SJSA1 (cell line): ENCODE measurements at regions not wholly inside any gene's neighbourhood (a gene's known extent, or its start where the extent isn't known, plus 50 kb on each side); places are given as distances from the start of the nearest gene placed in this dataset.

ENCODE experiments used
- DNase-seq, 2 experiments: peaks; one replicate each; pipeline ENCODE4 v3.0.0-alpha.2; 2015 to 2020; ENCODE audit warnings: low spot score in 2 of 2, low read depth in 1 of 2
- H3K27ac ChIP-seq: fragments of 250-450 bp; sonication (Bioruptor Pico); 2 replicates; pipeline ENCODE4 v1.5.1; 2020; ENCODE audit warnings: mild to moderate bottlenecking, moderate library complexity
- H3K27me3 ChIP-seq: fragments of 250-450 bp; sonication (Bioruptor Pico); replicated peaks from 2 replicates; pipeline ENCODE4 v1.5.1; 2020; ENCODE audit warnings: mild to moderate bottlenecking, moderate library complexity
- H3K36me3 ChIP-seq: fragments of 250-450 bp; sonication (Bioruptor Pico); 2 replicates; pipeline ENCODE4 v1.5.1; 2020; ENCODE audit warnings: mild to moderate bottlenecking
- H3K4me1 ChIP-seq: fragments of 250-450 bp; sonication (Bioruptor Pico); replicated peaks from 2 replicates; pipeline ENCODE4 v1.6.1; 2021; ENCODE audit warnings: mild to moderate bottlenecking
- H3K4me3 ChIP-seq: fragments of 250-450 bp; sonication (Bioruptor Pico); 2 replicates; pipeline ENCODE4 v1.5.1; 2020; ENCODE audit warnings: mild to moderate bottlenecking
- H3K9me3 ChIP-seq: fragments of 250-450 bp; sonication (Bioruptor Pico); replicated peaks from 2 replicates; pipeline ENCODE4 v1.5.1; 2020; ENCODE audit warnings: mild to moderate bottlenecking

DNA sequence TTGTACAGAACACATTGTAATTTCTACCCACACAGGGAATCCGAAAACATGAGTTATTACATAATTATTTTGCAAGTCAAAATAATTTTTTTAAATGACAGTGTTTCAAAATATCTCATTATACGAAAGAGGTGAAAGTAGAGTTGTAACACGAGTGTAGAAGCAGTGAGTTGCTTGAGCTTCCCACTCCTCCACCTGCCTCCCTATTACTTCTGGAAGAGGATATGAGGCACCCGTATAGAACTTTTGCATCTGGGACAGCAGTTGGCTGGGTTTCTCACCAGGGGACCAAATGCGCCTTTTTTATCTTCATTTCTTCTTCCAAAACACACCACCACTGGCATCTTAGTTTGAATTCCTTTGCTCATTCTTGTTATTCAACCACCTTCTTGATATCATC, 779.0 kb upstream of the COX7C start:
- no peaks in the 10 kb centered on the region for H3K36me3 ChIP-seq
- DNase-seq, result no peak
- no peaks in the 10 kb centered on the region for H3K27me3 ChIP-seq
- H3K9me3 ChIP-seq, result 0 out of 2 replicates have a peak, but pooled peaks cover 2% of the 10 kb centered on the region
- no peak overlapping the region for H3K4me3 ChIP-seq
- no peak overlapping the region for H3K27ac ChIP-seq
- no peaks in the 10 kb centered on the region for H3K4me1 ChIP-seq

DNA sequence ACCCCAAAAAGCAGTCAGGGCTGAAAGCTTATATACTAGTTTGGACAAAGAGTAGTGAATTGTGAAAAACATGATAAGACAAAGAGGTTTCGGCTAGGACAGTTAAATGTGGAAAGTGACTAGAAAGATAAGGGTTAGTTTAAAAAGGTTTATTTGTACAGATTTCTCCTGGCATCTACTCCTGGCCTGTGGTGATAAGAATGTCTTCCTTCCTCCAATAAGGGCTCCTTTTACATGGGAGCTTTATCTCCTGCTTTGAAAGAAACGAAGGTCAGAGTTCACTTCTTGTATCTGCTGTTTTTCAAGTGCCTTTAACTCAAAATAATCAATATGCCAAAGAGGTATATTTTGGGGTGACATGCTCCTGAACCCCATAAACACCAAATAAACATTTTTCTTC, 776.1 kb upstream of the COX7C start:
- H3K27me3 ChIP-seq, result no peaks in the 10 kb centered on the region
- H3K4me1 ChIP-seq, result no peaks in the 10 kb centered on the region
- no peak overlapping the region for H3K27ac ChIP-seq
- no peak overlapping the region for H3K4me3 ChIP-seq
- no peak for DNase-seq
- H3K36me3 ChIP-seq, result no peaks in the 10 kb centered on the region
- no peaks in the 10 kb centered on the region for H3K9me3 ChIP-seq

DNA sequence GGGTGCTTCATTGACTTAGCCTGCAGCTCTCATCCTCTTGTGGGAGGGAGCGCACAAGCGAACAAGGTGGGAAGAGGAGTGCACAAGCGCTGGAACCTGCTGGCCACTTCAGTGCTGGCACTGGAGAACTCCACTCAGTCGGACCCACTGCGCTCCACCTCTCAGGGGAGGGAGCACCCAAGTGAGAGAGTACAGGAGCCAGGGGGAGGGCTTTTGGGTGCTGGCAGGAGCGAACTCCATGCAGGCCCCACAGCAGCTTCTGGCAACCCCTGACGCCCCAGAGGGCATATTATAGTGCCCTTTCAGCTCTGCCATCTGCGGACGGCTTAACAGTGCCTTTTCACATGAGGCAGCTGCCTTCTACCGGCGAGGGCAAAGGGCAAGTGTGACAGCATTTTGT, 774.2 kb upstream of the COX7C start:
- no peaks in the 10 kb centered on the region for H3K36me3 ChIP-seq
- no peak overlapping the region for H3K4me3 ChIP-seq
- no peaks in the 10 kb centered on the region for H3K9me3 ChIP-seq

DNA sequence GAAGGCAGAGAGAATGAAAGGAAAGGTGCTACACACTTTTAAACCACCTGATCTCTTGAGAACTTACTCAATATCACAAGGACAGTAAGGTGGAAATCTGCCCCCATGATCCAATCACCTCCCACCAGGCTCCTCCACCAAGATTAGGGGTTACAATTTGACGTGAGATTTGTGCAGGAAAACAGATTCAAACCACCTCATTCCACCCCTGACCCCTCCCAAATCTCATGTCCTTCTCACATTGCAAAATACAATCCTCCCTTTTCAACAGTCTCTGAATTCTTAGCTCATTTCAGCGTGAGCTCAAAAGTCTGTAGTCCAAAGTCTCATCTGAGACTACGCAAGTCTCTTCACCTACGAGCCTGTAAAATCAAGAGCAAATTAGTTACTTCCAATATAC, 768.3 kb upstream of the COX7C start:
- Histone ChIP-seq H3K4me3 (no peak overlapping the region), H3K9me3 (no peaks in the 10 kb centered on the region), H3K4me1 (no peaks in the 10 kb centered on the region), H3K27ac (no peak overlapping the region), H3K27me3 (no peaks in the 10 kb centered on the region), H3K36me3 (no peaks in the 10 kb centered on the region)
- no peak for DNase-seq

More for the DNA sequence above, 774.2 kb upstream of the COX7C start:
- Histone ChIP-seq H3K4me1 (no peaks in the 10 kb centered on the region), H3K27me3 (no peaks in the 10 kb centered on the region), H3K27ac (no peak overlapping the region)
- no peak for DNase-seq

DNA sequence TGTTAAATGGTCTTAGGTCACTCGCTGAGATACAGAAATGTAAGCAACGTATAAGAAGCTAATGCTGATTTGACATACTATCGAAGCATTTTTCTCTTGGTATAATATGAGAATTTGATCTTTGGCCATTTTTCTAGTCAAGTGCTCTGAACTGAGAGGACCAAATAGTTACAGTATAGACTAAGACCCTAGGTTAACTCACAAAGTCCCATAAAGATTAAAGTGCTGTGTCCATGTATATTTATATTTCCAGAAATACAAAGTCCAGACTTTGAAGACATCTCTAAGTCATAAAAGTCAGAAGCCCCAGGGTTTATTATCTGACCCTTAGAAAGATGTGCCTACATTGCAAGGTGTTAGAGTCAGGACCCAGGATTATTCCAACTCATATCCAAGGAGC, 752.4 kb upstream of the COX7C start:
- Histone ChIP-seq H3K27ac (no peak overlapping the region), H3K36me3 (no peaks in the 10 kb centered on the region), H3K4me1 (no peaks in the 10 kb centered on the region), H3K27me3 (no peaks in the 10 kb centered on the region), H3K4me3 (no peak overlapping the region), H3K9me3 (no peaks in the 10 kb centered on the region)
- DNase-seq, result no peak

DNA sequence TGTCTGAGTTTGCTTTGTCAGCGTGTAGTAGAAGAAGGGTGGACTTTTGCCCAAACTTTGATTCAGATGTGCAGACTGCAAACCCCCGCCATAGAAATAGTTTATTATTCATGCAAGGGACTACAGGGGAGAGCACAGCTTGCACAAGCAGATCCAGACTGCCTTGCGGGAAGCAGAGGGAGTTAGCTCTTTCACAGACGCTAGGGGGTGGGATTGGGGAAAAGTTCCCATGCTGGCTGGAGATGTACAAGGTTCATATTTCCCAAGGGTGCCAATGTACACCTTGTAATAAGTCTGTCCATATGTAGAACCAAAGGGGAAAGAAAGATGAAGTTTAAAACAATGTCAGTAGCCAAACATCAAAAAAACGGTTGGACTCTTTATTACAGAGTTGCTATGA, 749.7 kb upstream of the COX7C start:
- Histone ChIP-seq H3K27ac (no peak overlapping the region), H3K4me1 (no peaks in the 10 kb centered on the region), H3K27me3 (no peaks in the 10 kb centered on the region), H3K4me3 (no peak overlapping the region), H3K36me3 (no peaks in the 10 kb centered on the region), H3K9me3 (no peaks in the 10 kb centered on the region)
- no peak for DNase-seq

DNA sequence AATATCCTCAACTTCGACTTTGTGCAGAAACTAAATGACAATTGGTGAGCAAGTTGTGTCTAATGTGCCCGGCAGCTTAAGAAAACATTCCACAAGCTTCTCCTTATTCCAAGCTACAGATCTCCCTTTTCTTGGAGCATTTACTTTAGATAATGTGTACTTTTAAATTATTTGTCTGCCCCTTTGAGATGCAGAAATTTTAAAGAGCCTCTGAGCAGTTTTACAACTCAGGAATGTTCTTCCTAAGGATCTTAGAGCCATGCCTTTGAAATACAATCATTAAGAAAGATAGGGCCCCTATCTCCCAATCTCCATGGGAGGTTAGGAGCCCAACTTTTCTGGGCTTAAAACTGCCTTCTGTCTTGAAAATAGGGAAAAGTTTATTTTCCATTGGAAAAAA, 723.7 kb upstream of the COX7C start:
- Histone ChIP-seq H3K27me3 (no peaks in the 10 kb centered on the region; the same call in 1 of the 2 replicates), H3K27ac (no peak overlapping the region), H3K9me3 (no peaks in the 10 kb centered on the region), H3K4me1 (no peaks in the 10 kb centered on the region), H3K36me3 (no peaks in the 10 kb centered on the region), H3K4me3 (no peak overlapping the region)
- DNase-seq, result no peak

DNA sequence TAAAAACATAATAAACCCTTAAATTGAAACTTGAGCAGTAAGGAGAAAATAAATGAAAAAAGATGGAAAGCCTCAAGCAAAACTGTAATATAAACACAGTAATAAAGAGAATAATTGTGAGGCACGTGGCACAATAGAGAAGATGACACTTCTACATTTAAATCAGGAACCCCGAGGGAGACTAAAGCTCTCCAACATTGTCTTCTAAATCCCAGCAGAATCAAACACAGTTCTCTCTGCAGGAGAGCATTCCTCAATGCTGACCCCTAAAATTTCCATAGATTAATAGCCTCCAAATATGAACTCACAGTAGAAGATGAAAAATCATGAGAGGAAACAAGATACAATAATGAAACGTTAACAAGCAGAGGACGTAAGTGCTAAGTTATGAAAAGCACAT, 721.2 kb upstream of the COX7C start:
- H3K27ac ChIP-seq, result no peak overlapping the region
- H3K4me1 ChIP-seq, result no peaks in the 10 kb centered on the region
- H3K9me3 ChIP-seq, result no peaks in the 10 kb centered on the region

DNA sequence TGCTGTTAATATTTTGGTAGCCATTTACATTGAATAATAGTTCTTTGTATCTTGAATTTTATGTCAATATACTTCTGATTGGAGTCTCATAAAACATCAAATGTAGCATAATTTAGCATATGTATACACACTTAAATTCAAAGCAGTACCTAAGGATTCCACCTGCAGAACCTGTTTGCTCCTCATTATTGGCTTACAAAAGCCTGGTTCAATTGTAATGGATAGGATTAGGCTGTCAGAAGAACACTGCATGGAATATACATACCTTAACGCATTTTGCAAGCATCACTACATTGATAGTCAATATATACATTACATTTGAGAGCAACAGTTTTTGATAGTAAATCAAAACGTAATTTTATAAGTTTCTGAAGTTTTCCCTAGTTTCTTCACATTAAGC, 711.3 kb upstream of the COX7C start:
- Histone ChIP-seq H3K4me3 (no peak overlapping the region), H3K27me3 (no peaks in the 10 kb centered on the region), H3K4me1 (no peaks in the 10 kb centered on the region), H3K27ac (no peak overlapping the region), H3K9me3 (no peaks in the 10 kb centered on the region), H3K36me3 (no peaks in the 10 kb centered on the region)
- no peak for DNase-seq

More for the DNA sequence above, 721.2 kb upstream of the COX7C start:
- H3K4me3 ChIP-seq, result no peak overlapping the region
- no peaks in the 10 kb centered on the region for H3K36me3 ChIP-seq
- no peaks in the 10 kb centered on the region; the same call in 1 of the 2 replicates for H3K27me3 ChIP-seq
- DNase-seq, result no peak

DNA sequence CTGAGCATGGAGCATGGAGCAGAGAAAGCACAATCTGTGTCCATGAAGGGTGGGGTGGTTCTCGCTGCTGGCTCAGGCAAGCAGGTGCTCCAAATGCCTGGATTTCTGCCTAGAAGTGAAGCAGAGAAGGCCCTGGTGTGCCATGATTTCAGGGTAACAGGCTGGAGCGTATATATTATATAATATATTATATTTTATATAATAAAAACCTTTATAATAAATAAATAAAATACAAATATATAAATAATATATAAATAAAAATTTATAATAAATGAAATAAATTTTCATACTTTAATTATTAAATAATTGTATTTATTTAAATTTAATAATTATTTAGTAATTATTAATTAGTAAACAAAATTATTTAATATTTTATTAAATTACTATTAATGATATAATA, 707.4 kb upstream of the COX7C start:
- H3K36me3 ChIP-seq, result no peaks in the 10 kb centered on the region
- no peaks in the 10 kb centered on the region for H3K4me1 ChIP-seq
- H3K27me3 ChIP-seq, result no peaks in the 10 kb centered on the region
- H3K9me3 ChIP-seq, result no peaks in the 10 kb centered on the region
- no peak overlapping the region for H3K27ac ChIP-seq
- H3K4me3 ChIP-seq, result no peak overlapping the region
- no peak for DNase-seq

DNA sequence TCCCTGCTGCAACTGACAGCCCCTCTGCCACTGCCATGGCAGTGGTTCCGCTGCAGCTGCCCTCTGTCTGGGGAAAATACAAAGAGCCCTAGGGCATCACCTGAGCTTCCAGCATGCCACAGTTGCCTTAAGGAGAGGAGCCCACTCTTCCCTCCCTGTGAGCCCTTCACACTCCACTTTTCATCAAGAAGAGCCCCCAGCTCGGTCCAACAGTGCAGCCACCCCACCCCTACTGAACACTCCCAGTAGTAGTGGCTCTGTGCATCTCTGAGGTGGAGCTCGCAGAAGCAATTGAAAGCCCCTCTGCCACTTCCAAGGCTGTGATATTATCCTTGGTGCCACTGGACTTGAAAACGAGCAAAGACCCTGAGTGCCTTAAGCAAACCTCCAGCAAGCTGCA, 696.8 kb upstream of the COX7C start:
- DNase-seq, result no peak
- no peaks in the 10 kb centered on the region for H3K27me3 ChIP-seq
- H3K9me3 ChIP-seq, result no peaks in the 10 kb centered on the region
- H3K27ac ChIP-seq, result no peak overlapping the region
- no peaks in the 10 kb centered on the region for H3K4me1 ChIP-seq
- H3K36me3 ChIP-seq, result no peaks in the 10 kb centered on the region
- H3K4me3 ChIP-seq, result no peak overlapping the region

DNA sequence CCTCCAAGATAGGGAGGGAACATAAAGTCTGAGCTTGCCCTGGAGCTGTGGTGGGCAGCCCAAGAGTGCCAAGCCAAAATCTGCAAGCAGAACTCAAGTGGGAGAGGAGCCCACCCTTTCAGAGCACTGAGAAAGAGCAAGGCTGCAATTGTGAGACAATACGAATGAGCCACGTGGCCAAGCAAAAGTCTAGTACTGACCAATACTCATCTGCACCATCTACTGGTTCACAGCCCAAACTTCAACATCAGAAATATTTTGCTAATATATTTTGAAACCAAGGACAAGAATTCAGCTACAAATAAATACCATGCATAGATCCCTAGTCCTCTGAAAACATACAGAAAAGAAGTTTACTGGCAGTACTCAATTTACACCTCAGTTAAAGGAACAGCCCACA, 696.2 kb upstream of the COX7C start:
- no peaks in the 10 kb centered on the region for H3K36me3 ChIP-seq
- H3K4me3 ChIP-seq, result no peak overlapping the region
- DNase-seq, result no peak
- H3K9me3 ChIP-seq, result no peaks in the 10 kb centered on the region
- H3K27ac ChIP-seq, result no peak overlapping the region
- H3K4me1 ChIP-seq, result no peaks in the 10 kb centered on the region
- no peaks in the 10 kb centered on the region for H3K27me3 ChIP-seq

DNA sequence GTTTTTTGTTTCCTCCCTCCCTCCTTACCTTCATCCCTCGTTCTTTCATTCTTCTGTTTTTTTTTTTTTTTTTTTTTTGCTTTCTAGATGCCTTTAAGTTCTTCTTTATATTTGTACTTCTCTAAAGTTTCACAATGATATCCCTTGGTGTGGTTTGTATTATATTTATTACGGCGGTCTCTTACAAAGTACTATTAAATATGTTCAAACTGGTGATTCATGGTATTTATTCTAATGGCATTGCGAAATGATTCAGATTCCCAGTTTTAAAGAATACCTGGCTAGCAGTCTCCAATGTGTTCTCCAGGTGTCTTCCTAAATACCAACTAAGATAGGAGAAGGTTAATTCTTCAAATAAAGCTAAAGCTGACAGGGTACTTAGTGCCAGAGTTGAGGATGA, 690.1 kb upstream of the COX7C start:
- Histone ChIP-seq H3K4me1 (no peaks in the 10 kb centered on the region), H3K36me3 (no peaks in the 10 kb centered on the region), H3K4me3 (no peak overlapping the region), H3K27me3 (no peaks in the 10 kb centered on the region), H3K9me3 (0 out of 2 replicates have a peak, but pooled peaks cover 2% of the 10 kb centered on the region), H3K27ac (no peak overlapping the region)
- DNase-seq, result no peak

DNA sequence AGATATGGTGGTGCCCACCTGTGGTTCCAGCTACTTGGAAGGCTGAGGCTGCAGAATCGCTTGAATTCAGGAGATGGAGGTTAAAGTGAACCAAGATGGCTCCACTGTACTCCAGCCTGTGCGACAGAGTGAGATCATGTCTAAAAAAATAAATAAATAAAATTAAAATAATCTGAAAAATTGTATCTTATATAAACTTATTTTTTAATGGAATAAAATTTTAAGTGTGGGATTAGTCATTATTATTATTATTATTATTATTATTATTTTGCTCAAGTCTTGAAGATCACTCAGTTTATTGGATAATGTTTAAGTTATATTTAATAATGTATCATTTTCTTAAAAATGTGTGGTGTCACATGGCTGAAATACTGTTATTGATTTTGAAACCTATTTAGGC, 688.0 kb upstream of the COX7C start:
- Histone ChIP-seq H3K9me3 (0 out of 2 replicates have a peak, but pooled peaks cover 2% of the 10 kb centered on the region), H3K36me3 (no peaks in the 10 kb centered on the region), H3K27ac (no peak overlapping the region), H3K4me3 (no peak overlapping the region), H3K4me1 (no peaks in the 10 kb centered on the region), H3K27me3 (no peaks in the 10 kb centered on the region)
- DNase-seq, result no peak

DNA sequence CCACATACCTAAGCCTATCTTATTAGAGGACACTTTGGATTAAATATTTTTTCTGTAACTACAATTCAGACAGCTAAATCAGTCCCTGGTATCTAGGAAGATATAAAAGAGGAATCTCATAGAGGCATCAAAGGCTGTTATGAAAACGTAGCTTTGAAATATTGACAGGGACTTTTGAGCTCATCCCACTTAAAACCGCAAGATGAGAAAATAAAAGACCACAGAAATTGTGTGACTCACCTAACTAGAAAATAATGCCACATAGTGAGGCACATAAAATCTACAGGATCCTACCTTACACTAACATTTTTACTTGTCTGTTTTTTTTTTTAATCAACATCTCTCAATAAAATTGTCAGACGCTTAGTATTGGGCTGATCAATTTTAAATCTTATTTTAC, 686.5 kb upstream of the COX7C start:
- no peaks in the 10 kb centered on the region for H3K36me3 ChIP-seq
- no peak for DNase-seq
- H3K4me3 ChIP-seq, result no peak overlapping the region
- no peak overlapping the region for H3K27ac ChIP-seq
- 0 out of 2 replicates have a peak, but pooled peaks cover 2% of the 10 kb centered on the region for H3K9me3 ChIP-seq
- H3K4me1 ChIP-seq, result no peaks in the 10 kb centered on the region
- H3K27me3 ChIP-seq, result no peaks in the 10 kb centered on the region
